NCI-H1694 (cell line): ENCODE measurements at regions not wholly inside any gene's neighbourhood (a gene's known extent, or its start where the extent isn't known, plus 50 kb on each side); places are given as distances from the start of the nearest gene placed in this dataset.
"Not testable (repeated sequence)": the region's sequence is repeated elsewhere in the genome, so short reads cannot be mapped to it uniquely, and the experiment has no call there.

Experiments
- DNase-seq: peaks from one replicate; lab custom pipeline; 2025; lab: John Stamatoyannopoulos, UW

DNA sequence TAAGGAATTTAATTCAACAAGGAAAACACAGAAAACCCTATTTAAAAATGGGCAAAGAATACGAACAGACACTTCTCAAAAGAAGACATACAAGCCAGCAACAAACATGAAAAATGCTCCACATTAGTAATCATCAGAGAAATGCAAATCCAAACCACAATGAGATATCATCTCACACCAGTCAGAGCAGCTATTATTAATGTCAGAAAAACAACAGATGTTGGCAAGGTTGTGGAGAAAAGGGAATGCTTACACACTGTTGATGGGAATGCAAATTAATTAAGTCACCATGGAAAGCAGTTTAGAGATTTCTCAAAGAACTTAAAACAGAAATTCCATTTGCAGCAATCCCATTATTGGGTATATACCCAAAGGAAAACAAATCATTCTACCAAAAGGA is 55.2 kb downstream of the GCC1 start:
- no peak for DNase-seq

DNA sequence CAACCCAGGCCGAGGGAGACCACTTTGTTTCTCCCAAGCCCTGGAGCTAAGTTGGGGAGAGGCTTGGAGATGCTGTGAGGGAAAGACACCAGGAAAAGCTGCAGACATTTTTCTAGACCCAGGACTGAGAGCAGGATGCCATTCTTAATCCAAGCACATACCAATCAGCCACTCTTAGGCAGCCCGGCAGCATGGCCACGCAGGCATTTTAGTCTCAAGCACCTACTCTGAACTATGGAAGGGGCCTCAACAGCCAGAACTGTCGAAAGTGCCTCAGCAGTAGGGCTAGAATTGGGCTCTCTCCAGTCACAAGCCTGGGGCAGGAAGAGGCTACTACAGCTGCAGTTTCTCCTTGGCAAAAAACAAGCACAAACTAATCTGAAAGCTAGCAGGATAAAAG is 57.8 kb downstream of the GCC1 start:
- DNase-seq, result no peak

DNA sequence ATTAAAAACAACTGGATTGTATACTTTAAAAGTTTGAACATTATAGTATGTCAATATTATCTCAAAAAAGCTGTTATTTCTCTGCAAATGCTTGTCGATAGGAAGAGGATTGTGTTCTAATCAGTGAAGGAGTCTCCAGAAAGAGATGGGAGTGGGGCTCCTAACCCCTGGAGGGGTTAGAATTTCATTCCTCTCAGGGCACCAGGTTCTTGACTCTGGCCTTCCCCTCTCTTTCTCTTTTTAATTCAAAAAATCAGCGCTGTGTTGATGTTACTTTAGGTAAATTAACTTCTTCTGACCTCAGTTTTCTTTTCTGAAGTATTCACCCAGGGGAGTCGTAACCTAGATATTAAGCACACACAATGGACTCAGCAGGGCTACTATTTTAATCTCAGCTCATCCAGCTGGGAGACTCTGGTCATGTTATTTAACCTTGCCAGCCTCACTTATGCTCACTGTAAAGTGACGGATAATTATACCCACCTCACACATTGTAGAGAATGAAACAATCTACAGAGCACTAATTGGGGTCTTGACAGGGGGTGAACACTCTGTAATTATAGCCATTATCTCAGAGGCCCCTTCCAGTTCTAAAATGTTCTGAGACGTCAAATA is 59.4 kb downstream of the GCC1 start:
- no peak for DNase-seq

DNA sequence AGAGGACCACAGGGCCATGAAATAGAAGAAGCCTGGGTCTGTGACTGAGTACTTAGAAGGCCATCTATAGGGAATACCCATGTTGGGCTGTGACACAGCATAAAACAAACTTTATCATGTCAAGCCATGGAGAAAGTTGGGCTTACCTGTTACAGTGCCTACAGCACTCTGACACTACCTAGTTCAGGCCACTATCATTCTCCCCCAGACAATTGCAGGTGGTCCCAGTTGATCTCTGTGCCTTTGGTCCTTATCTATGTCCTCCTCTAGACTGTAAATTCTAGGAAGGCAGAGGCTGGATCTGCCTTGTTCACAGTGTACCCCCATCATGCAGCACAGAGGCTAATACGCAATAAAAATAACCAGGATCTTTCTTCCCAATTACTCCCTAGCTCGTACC is 69.1 kb downstream of the GCC1 start:
- DNase-seq, result no peak

DNA sequence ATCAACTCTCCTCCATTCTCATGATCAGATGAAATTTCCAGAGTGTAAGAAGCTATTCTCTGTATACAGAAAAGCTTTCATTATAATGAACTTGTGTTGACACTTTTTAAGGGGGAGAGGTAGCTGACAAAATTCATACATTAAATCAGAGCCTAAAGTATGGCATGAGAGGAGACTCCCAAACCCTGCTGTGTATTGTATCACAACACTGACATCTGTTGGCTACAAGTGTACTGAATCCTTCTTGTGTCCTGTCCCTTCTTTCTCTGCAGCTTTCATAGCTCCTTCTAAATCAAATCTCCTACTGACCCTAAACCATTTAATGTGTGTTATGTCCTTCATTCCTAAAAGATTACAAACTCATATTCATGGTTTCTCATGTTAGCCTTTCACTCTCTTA is 70.9 kb downstream of the GCC1 start:
- peak; percentile 75 for DNase-seq

DNA sequence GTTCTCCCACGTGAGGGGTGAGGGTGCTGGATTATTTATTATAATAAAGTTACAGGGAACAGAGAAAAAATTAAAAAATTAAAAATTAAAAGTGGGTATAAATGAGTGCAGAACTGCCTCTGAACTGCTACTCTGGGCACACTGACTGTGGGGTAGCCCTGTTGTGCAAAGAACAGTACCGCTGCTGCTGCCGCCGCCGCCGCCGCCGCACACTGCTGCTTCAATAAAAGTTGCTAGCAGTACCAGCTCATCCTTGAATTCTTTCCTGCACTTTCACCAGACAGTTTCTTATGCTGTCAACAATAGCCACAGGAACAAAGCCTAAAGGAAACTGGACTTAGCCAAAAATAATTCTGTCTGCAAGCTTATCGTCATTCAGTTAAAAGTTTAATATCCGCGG is 72.1 kb downstream of the GCC1 start:
- no peak for DNase-seq

DNA sequence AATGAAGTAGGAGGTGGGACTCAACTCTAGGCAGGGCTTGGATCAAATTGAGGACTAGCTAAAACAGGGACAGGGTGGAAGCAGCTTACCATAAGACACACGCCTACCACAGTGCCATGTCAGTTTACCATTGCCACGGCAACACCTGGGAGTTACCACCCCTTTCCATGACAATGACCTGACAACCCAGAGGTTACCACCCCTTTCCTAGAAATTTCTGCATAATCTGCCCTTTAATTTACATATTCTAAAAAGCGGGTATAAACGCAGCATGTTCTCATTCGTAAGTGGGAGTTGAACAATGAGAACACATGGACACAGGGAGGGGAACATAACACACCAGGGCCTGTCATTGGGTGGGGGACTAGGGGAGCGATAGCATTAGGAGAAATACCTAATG is 72.7 kb downstream of the GCC1 start:
- DNase-seq, result no peak

DNA sequence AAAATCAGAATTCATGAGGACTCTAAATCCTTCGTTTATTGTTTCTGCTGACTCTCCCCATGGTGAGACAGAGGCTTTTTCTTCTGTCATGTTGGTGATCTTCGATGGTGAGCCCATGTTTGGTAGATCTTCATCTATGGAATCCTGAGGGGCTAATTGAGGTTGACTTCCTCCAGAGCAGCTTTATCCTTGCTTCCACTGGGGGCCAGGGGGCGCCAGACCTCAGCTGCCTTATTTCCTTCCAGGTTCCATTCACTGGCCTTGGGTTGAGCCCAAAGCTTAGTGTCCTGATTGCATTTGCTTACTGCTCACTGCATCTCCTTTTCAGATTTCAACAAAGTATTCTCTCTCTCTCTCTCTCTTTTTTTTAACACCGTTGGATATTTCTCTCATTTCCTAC is 80.7 kb downstream of the GCC1 start:
- no peak for DNase-seq

DNA sequence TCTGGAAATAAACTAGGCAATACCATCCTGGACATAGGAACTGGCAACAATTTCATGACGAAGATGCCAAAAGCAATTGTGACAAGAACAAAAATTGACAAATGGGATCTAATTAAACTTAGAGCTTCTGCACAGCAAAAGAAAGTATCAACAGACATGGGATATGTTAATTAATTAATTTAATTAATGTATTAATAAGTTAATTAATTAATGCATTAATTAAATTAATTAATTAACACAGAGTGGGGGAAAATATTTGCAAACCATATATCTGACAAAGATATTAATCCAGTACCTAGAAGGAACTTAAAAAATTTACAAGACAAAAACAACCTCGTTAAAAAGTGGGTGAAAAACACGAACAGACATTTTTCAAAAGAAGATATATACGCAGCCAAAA is 83.6 kb downstream of the GCC1 start:
- DNase-seq, result no peak

DNA sequence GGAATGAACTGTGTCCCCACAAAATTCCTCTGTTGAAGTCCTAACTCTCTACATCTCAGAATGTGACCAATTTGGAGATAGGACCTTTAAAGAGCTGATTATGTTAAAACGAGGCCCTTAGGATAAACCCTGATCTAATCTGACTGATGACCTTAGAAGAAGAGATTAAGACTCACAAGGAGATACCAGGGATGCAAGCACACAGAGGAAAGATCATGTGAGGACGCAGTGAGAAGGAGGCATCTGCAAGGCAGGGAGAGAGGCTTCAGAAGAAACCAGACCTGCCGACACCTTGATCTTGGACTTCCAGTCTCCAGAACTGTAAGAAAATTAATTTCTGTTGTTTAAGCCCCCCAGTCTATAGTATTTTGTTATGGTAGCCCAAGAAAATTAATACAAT is 94.9 kb upstream of the ZNF800 start:
- DNase-seq, result no peak

DNA sequence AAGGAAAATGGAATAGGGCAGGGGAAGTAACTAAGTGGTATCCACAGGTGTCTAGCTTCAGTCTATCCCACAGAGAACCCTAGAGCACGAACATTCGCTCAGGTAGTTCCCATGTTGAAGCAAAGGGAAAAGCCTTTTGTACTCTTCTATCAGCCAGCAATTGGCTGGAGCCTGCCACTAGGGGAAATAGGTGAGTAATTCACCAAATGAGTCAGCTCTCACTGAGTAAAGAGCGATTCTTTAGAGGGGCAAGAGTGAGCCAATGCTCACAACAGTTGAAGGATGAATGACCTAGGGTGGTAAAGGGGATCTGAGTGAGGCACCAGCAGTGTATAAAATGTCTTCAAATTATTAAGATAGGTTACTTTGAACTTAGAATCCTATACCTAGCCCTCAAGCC is 94.1 kb upstream of the ZNF800 start:
- no peak for DNase-seq

DNA sequence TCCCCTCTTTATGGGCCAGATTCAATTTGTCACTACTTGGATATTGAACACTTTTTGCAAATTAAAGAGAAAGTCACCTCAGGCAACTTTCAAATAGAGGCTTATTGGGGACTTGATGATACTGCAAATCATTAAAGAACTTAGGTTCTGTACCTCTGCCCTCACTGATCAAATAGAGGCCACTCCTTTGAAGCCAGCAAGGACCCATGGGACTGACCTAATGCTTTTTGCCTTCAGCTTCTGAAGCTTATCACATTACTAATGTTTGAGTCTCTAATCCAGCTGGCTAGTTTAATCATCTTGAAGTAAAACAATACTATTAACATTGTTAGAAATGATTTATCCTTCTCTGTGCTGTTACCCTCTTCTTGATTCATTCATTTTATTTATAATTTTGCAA is 93.0 kb upstream of the ZNF800 start:
- no peak for DNase-seq

DNA sequence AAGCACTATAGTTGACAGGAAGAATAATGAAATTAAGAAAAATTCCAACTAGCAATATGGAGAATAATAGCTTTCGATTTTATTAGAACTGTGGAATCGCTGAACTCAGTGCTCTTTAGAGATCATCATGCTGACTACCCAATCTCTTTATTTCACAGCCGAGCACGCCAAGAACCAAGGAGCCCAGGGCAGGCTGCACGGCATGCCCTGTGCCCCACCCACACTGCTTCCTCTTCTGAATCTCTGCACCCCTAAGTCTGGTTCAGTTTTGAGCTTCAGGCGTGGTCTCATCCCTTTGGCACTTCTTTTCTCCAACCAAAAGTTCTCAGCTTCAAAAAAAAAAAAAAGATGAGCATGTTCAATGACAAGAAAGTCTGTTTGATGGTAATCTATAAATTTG is 92.4 kb upstream of the ZNF800 start:
- no peak for DNase-seq

DNA sequence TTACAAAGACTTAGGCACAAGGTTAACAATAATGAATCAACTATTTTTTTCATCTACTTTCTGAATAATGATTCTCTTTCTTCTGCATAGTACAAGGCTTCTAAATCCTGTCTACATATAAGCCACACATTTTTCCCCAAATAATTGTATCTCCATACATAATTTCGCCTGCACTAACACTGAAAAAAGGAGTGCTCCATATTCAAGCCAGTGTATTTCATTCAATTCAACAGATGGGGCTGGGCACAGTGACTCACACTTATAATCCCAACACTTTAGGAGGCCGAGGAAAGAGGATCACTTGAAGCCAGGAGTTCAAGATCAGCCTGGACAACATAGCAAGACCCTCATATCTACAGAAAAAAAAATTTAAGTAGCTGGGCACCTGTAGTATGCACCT is 86.0 kb upstream of the ZNF800 start:
- no peak for DNase-seq

DNA sequence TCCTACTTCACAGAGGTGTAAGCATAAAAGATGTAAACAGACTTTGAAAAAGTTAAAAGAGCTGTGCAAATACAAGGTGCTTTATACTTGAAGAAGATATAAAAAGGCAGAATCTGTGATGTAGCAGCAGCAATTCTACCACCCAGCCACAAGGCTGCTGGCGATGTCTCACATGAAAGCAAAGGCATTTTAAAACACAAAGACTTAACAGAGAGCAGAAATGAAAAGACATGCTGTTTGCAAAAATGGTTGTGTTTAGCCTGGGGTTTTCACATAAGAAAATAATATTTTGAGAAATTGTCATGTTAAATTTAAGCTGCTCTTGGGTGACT is 85.5 kb upstream of the ZNF800 start:
- no peak for DNase-seq

DNA sequence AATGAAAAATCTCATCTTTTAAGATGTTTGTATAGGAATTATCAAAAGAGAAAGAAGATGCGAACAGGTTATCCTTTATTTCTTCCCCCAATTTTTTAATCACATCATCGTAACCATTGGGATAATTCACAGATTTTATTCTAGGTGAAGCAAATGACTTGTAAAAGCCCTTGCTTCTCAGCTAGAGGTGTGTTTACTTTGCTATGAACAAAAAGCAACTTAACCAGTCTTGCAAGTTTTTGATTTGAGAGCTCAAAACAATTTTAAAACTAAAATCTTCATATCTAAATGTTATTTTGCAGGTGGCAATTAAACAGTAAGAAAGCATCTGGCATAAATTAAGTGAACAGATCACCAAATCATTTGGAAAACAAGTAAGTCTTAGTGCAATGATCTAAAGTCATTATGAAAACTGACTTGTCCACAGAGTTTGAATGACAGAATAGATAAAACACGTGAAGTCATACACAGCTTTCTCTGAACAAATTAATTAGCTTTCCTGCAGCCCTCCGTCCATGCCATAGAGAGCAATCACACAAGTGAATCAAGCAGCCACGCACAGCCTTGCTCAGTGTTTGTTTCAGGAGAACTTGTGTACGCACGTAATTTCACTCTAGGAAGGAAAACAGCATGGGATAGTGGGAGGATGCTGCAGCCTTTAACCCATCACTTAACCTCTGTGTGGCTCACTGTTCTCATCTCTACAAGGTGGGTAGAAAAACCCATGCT is 85.0 kb upstream of the ZNF800 start:
- no peak for DNase-seq

DNA sequence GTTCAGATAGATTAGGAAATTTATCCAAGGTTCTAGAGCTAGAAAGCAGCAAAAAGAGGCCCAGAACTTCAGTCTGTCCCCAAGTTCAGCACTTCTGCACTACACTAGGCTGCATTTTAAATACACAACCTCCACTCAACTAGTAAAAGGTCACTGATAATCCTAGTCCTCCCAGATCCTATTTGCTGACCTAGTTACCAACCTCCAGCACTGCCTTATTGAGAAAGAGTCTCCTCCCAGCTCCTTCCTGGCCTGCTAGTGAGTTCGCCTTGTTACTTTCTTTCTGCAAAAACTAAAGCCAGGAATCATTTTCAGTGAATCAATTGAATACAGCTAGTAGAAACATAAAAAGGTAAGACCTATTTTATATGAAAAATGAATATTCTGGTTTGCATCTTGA is 84.1 kb upstream of the ZNF800 start:
- DNase-seq, result no peak

DNA sequence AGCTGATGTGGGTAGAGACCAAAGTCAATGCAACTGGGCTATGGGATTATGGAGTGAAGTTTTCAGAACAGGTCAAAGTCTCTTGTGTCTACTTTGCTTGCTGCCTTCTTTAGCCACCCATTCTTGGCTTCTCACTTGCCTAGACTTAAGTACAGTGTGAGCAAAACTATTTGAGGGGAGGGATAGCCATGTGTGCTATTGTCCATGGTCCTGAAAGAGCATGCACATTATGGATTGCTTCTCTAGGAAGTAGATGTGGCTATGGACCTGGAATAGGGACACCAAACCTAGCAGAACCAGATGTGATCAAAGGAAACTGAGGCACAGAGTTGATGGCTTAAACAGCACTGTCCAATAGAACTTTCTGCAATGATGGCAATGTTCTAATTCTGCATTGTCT is 81.9 kb upstream of the ZNF800 start:
- DNase-seq, result no peak

DNA sequence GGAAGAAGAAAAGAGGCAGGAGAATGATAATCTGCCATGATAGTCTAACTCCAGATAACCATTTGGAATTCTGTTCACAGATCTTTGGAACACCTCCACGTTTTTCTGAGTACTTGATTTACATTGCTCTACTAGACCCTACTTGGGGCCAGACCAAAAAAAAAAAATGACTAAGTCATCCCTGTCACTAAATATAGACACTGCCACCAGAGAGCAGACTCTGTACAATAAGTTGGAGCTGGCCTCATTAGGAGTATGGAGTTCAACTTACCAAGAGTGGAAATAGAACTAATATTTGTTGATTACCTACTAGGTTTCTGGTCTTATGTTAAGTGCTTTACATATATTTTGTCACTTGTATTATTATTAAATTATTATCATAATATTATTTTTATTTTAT is 80.9 kb upstream of the ZNF800 start:
- no peak for DNase-seq

DNA sequence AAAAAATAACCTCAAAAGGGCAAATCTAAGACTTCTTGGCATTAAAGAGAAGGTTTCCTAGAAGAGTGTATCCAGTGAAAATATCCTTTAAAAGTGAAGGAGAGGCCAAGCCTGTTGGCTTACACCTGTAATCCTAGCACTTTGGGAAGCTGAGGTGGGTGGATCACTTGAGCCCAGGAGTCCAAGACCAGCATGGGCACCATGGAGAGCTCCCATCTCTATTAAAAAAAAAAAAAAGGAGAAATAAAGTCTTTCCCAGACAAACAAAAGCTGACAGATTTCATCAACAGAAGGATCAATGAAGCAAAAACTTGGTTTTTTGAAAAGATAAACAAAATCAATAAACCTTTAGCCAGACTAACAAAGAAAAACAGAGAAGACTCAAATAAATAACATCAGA is 67.6 kb upstream of the ZNF800 start:
- no peak for DNase-seq

DNA sequence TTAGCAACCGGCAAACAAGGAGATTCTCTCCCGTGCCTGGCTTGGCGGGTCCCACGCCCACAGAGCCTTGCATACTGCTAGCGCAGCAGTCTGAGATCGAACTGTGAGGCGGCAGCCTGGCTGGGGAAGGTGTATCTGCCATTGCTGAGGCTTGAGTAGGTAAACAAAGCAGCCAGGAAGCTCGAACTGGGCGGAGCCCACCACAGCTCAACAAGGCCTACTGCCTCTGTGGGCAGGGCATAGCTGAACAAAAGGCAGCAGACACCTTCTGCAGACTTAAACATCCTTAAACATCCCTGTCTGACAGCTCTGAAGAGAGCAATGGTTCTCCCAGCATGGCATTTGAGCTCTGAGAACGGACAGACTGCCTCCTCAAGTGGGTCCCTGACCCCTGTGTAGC is 58.8 kb upstream of the ZNF800 start:
- DNase-seq, result not testable (repeated sequence)

DNA sequence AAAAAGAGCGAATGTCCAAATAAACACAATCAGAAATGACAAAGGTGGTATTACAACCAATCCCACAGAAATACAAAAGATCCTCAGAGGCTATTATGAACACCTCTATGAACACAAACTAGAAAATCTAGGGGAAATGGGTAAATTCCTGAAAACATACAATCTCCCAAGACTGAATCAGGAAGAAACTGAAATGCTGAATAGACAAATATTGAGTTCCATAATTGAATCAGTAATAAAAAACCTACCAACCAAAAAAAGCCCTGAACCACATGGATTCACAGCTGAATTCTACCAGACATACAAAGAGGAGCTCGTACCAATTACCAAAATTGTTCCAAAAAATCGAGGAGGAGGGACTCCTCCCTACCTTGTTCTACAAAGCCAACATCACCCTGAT is 56.1 kb upstream of the ZNF800 start:
- DNase-seq, result no peak

DNA sequence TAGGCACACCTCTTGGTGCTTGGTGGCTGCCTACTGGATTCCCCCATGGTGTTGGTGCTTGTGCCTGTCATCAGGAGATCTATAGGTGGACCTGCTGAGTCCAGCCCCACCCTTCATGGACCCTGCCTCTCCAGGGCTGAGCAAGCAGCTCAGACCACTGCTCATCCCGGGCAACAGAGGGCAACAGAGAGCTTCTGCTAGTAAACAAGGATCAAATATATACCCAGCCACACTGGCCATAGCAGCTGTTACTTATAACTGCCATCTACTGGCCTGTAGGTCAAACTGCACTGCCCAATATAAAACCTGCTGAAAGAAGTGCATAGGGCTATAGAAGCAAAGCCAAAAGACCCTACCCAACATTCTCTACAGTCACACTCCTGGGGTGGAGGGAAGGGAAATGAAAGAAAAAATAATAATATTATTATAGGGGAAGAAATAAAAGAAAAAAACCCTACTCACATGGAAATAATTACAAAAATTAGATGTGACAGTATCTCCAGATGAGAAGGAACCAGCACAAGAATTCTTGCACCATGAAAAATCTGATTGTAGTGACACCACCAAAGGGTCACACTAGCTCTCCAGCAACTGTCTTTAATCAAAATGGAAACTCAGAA is 54.9 kb upstream of the ZNF800 start:
- DNase-seq, result peak; percentile 19

DNA sequence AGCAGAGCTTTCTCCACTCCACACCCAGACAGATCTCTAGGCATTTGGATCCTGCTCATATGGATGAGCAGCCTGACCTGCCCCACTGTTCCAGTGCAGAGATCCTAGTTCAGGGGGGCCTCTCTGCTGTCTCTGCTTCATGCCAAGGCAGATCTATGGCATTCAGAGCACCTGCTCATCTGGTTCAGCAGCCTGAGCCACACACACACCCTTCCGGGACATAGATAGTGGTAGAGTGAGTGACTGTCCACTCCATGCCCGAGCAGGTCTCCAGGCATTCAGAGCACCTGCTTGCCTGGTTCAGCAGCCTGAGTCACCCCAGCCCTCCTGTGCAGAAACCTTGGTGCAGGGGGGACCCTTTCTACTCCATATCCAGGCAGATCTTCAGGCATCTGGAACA is 54.3 kb upstream of the ZNF800 start:
- DNase-seq, result no peak
